ENCODE measurements at regions not wholly inside any gene's neighbourhood (a gene's known extent, or its start where the extent isn't known, plus 50 kb on each side); places are given as distances from the start of the nearest gene placed in this dataset.

- CTCF ChIA-PET = no interaction called here
- DNase-seq (ENCODE audit: low spot score) (no peak), ATAC-seq (no peak)
- Mint-ChIP-seq H3K4me1 (no peaks in the 10 kb centered on the region), H3K36me3 (no peaks in the 10 kb centered on the region), H3K27ac (no peak overlapping the region), H3K27me3 (ENCODE audit: low read depth) (peaks cover 1% of the 10 kb centered on the region), H3K9me3 (peaks cover 7% of the 10 kb centered on the region), H3K4me3 (no peak overlapping the region)
- TF ChIP-seq ZNF232 (CRISPR knock-in tag; IDR thresholded peaks at IDR 0.05) (no peak), CTCF (IDR thresholded peaks at IDR 0.05) (no peak), ZNF425 (CRISPR knock-in tag; conservative IDR thresholded peaks at IDR 0.05) (no peak), ZNF317 (CRISPR knock-in tag; IDR thresholded peaks at IDR 0.05; ENCODE audit: borderline replicate concordance, low read depth) (no peak), ATF1 (CRISPR knock-in tag; IDR thresholded peaks at IDR 0.05) (no peak), MAX (CRISPR knock-in tag; IDR thresholded peaks at IDR 0.05) (no peak), ZNF512 (CRISPR knock-in tag; IDR thresholded peaks at IDR 0.05; ENCODE audit: borderline replicate concordance) (no peak), ZNF423 (CRISPR knock-in tag; IDR thresholded peaks at IDR 0.05) (no peak), ZNF416 (CRISPR knock-in tag; IDR thresholded peaks at IDR 0.05) (no peak), ZSCAN18 (CRISPR knock-in tag; IDR thresholded peaks at IDR 0.05) (no peak), CBFB (CRISPR knock-in tag; IDR thresholded peaks at IDR 0.05; ENCODE audit: low read depth) (no peak)
- POLR2A ChIA-PET = no interaction called here
Measured at GRCh38 chr11:112533682-112534081, 273.0 kb upstream of the PLET1 start.

- CTCF ChIA-PET = no interaction called here
Measured at GRCh38 chr11:112534208-112534607, 273.5 kb upstream of the PLET1 start.

More at GRCh38 chr11:112534208-112534607, 273.5 kb upstream of the PLET1 start:
- TF ChIP-seq USF2 (CRISPR knock-in tag; IDR thresholded peaks at IDR 0.05) (no peak), TEAD1 (CRISPR knock-in tag; IDR thresholded peaks at IDR 0.05) (no peak), NR3C1 (CRISPR knock-in tag; conservative IDR thresholded peaks at IDR 0.05; ENCODE audit: low read depth) (no peak), STAT6 (CRISPR knock-in tag; conservative IDR thresholded peaks at IDR 0.05; ENCODE audit: low read depth) (no peak), GRHL2 (CRISPR knock-in tag; IDR thresholded peaks at IDR 0.05; ENCODE audit: insufficient replicate concordance, severe bottlenecking) (no peak)
- H3K27me3 Mint-ChIP-seq (ENCODE audit: low read depth) = peaks cover 4% of the 10 kb centered on the region
- DNase-seq (ENCODE audit: low spot score) (no peak), ATAC-seq (no peak)
- no peak overlapping the region for H3K27ac Mint-ChIP-seq
- H3K4me1 Mint-ChIP-seq = peaks cover 1% of the 10 kb centered on the region
- POLR2A ChIA-PET = no interaction called here
- no peaks in the 10 kb centered on the region for H3K36me3 Mint-ChIP-seq
- no peak overlapping the region for H3K4me3 Mint-ChIP-seq
- H3K9me3 Mint-ChIP-seq = peaks cover 7% of the 10 kb centered on the region

All from WTC11 (cell line).